Suprapubic skin (tissue), 4 donors: ENCODE measurements at regions not wholly inside any gene's neighbourhood (a gene's known extent, or its start where the extent isn't known, plus 50 kb on each side); places are given as distances from the start of the nearest gene placed in this dataset.

Experiments used
- CTCF ChIP-seq, 2 donors: fragments of 200-600 bp in 1 of 2; fragments of 450-650 bp in 1 of 2; sonication (generic) in 1 of 2; IDR thresholded peaks; one replicate each; pipeline ENCODE4 v1.5.1; 2016 to 2019; ENCODE audit warnings: antibody characterized with exemption in 2 of 2, mild to moderate bottlenecking in 1 of 2, moderate library complexity in 1 of 2
- EP300 ChIP-seq: sonication (generic); formaldehyde crosslinking; IDR thresholded peaks from one replicate; pipeline ENCODE4 v1.6.1; 2017; ENCODE audit warnings: antibody characterized with exemption
- POLR2A ChIP-seq, 2 donors: fragments of 450-650 bp; IDR thresholded peaks; one replicate each; pipeline ENCODE4 v1.6.1; 2017; ENCODE audit warnings: antibody characterized with exemption in 2 of 2, mild to moderate bottlenecking in 2 of 2, moderate library complexity in 2 of 2
- POLR2AphosphoS5 ChIP-seq, 3 donors: sonication (generic); formaldehyde crosslinking; IDR thresholded peaks; one replicate each; pipeline ENCODE4 v1.6.1; 2017; ENCODE audit warnings: antibody characterized with exemption in 3 of 3

DNA sequence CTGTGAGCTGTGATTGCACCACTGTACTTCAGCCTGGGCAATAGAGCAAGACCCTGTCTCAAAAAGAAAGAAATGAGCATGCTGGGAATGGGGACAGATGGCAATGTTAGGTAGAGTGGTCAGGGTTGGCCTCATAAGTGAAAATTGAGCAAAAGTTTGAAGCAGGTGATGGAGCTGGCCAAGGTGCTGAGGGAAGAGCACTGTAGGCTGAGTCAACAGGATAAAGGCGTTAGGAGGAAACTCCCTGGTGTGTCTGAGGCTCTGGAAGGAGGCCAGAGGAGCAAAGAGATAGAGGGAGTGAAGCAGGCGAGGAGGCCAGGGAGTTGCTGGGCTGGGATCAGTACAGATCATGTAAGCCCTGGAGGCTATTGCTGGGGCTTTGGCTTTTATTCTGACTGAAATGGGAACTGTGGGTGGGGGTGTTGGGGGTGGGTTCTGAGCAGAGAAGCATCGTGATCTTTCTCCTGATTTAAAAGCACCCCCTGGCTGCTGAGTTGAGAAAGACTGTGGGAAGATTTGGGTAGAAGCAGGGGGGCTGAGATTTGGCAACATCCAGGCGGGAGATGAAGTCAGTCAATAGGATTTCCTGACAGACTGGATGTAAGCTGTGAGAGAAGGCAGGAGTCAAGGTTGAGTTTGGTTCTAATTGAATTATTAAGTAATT lies 52.5 kb upstream of the VKORC1L1 start:
- TF ChIP-seq POLR2A (IDR thresholded peaks at IDR 0.05), result no peak
- TF ChIP-seq EP300, result no peak
- TF ChIP-seq CTCF (IDR thresholded peaks at IDR 0.05), result no peak
- no peak for TF ChIP-seq POLR2AphosphoS5 (IDR thresholded peaks at IDR 0.05)
